ENCODE measurements at regions not wholly inside any gene's neighbourhood (a gene's known extent, or its start where the extent isn't known, plus 50 kb on each side); places are given as distances from the start of the nearest gene placed in this dataset.

GRCh38 chr16:13756411-13757140 is 163.4 kb upstream of the ERCC4 start:
- DNase-seq = no peak

GRCh38 chr16:13766334-13766733 is 153.6 kb upstream of the ERCC4 start:
- no peak for DNase-seq

- DNase-seq = no peak
These were observed 152.7 kb upstream of the ERCC4 start for GRCh38 chr16:13767215-13767614.

- no peak for DNase-seq
These were observed 151.5 kb upstream of the ERCC4 start for GRCh38 chr16:13768471-13768870.

GRCh38 chr16:13770436-13770835 is 149.5 kb upstream of the ERCC4 start:
- DNase-seq = no peak

- DNase-seq = no peak
These were observed 147.2 kb upstream of the ERCC4 start for GRCh38 chr16:13772782-13773181.

GRCh38 chr16:13779676-13780075 is 140.3 kb upstream of the ERCC4 start:
- no peak for DNase-seq

- no peak for DNase-seq
These were observed 139.4 kb upstream of the ERCC4 start for GRCh38 chr16:13780406-13781168.

- DNase-seq = no peak
These were observed 138.8 kb upstream of the ERCC4 start for GRCh38 chr16:13781169-13781564.

GRCh38 chr16:13781575-13782338 is 138.2 kb upstream of the ERCC4 start:
- DNase-seq = no peak

- DNase-seq = no peak
These were observed 128.9 kb upstream of the ERCC4 start for GRCh38 chr16:13791095-13791494.

- no peak for DNase-seq
These were observed 126.0 kb upstream of the ERCC4 start for GRCh38 chr16:13793841-13794409.

- no peak for DNase-seq
These were observed 124.8 kb upstream of the ERCC4 start for GRCh38 chr16:13795131-13795530.

- DNase-seq = no peak
These were observed 122.2 kb upstream of the ERCC4 start for GRCh38 chr16:13797718-13798117.

- no peak for DNase-seq
These were observed 121.7 kb upstream of the ERCC4 start for GRCh38 chr16:13798211-13798610.

- DNase-seq = no peak
These were observed 116.0 kb upstream of the ERCC4 start for GRCh38 chr16:13803974-13804373.

- no peak for DNase-seq
These were observed 114.0 kb upstream of the ERCC4 start for GRCh38 chr16:13805951-13806350.

- no peak for DNase-seq
These were observed 113.3 kb upstream of the ERCC4 start for GRCh38 chr16:13806671-13807070.

GRCh38 chr16:13808102-13808501 is 111.9 kb upstream of the ERCC4 start:
- DNase-seq = no peak

GRCh38 chr16:13809765-13810164 is 110.2 kb upstream of the ERCC4 start:
- DNase-seq = no peak

- DNase-seq = no peak
These were observed 108.1 kb upstream of the ERCC4 start for GRCh38 chr16:13811834-13812233.

GRCh38 chr16:13816701-13817100 is 103.3 kb upstream of the ERCC4 start:
- no peak for DNase-seq

- no peak for DNase-seq
These were observed 96.5 kb upstream of the ERCC4 start for GRCh38 chr16:13823501-13823900.

Measured in NCI-H226 (cell line).